ENCODE measurements at regions not wholly inside any gene's neighbourhood (a gene's known extent, or its start where the extent isn't known, plus 50 kb on each side); places are given as distances from the start of the nearest gene placed in this dataset.

DNA sequence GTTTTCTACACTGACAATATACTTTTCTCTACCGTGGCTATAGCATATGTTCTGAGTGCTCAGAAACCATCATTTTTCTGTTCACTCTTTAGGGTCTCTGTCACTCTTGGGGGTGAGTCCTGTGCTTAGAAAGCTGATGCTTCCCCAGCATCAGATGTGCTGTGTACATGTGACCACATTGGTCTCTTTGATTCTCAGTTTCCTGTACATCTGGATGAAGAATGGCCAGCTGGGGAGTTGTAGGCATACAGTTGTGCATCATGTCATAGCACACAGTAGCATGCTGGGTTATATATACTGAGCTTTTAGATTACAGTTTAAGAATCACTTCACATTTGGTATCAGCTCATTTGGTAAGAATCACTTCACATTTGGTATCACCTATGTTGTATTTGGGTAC is 238.6 kb upstream of the PREP start:
- TF ChIP-seq POLR2A (IDR thresholded peaks at IDR 0.05; ENCODE audit: low read depth, low read length) (no peak), TAF1 (IDR thresholded peaks at IDR 0.05; ENCODE audit: borderline replicate concordance, low read depth, low read length) (no peak)

All from GM12892 (cell line).